ENCODE measurements at regions not wholly inside any gene's neighbourhood (a gene's known extent, or its start where the extent isn't known, plus 50 kb on each side); places are given as distances from the start of the nearest gene placed in this dataset.

- Histone ChIP-seq H3K4me3 (no peak overlapping the region), H3K27me3 (no peaks in the 10 kb centered on the region), H3K4me2 (no peak overlapping the region), H3K9me2 (replicated peaks; ENCODE audit: insufficient read depth) (no peaks in the 10 kb centered on the region), H3K4me1 (ENCODE audit: insufficient read depth) (peaks cover 6% of the 10 kb centered on the region), H3K79me2 (no peaks in the 10 kb centered on the region), H3K27ac (no peak overlapping the region), H4K20me1 (ENCODE audit: insufficient read depth, poor library complexity, severe bottlenecking) (no peaks in the 10 kb centered on the region), H2AFZ (no peak overlapping the region), H3K9me3 (ENCODE audit: low read depth) (no peaks in the 10 kb centered on the region), H3K36me3 (replicated peaks; ENCODE audit: insufficient read depth, low read depth) (no peaks in the 10 kb centered on the region)
- no peak for TF ChIP-seq EZH2 (IDR thresholded peaks at IDR 0.05; ENCODE audit: borderline replicate concordance)
- DNase-seq (ENCODE audit: low spot score) = no peak
- 81% methylated on average over 2 of the region's 2 CpGs for WGBS (ENCODE audit: low lambda C conversion rate, missing lambda C conversion rate)
Measured at GRCh38 chr2:221323513-221323912, 248.6 kb downstream of the EPHA4 start.

GRCh38 chr2:221330436-221330835, 241.7 kb downstream of the EPHA4 start:
- H4K20me1 ChIP-seq (ENCODE audit: insufficient read depth, poor library complexity, severe bottlenecking) = no peaks in the 10 kb centered on the region
- no peaks in the 10 kb centered on the region for H3K4me1 ChIP-seq (ENCODE audit: insufficient read depth)
- no peak overlapping the region for H3K27ac ChIP-seq
- H3K4me3 ChIP-seq = no peak overlapping the region
- no peaks in the 10 kb centered on the region for H3K27me3 ChIP-seq
- H2AFZ ChIP-seq = no peak overlapping the region
- no peaks in the 10 kb centered on the region for H3K9me2 ChIP-seq (replicated peaks; ENCODE audit: insufficient read depth)
- no peak for TF ChIP-seq EZH2 (IDR thresholded peaks at IDR 0.05; ENCODE audit: borderline replicate concordance)
- no peak for TF ChIP-seq EZH2phosphoT487 (IDR thresholded peaks at IDR 0.05; ENCODE audit: low read depth, severe bottlenecking, unreplicated experiment)
- TF ChIP-seq CTCF (IDR thresholded peaks at IDR 0.05; ENCODE audit: poor library complexity) = no peak
- H3K9me3 ChIP-seq (ENCODE audit: low read depth) = no peaks in the 10 kb centered on the region
- no peaks in the 10 kb centered on the region for H3K36me3 ChIP-seq (replicated peaks; ENCODE audit: insufficient read depth, low read depth)
- no peak for DNase-seq (ENCODE audit: low spot score)
- no peaks in the 10 kb centered on the region for H3K79me2 ChIP-seq
- H3K4me2 ChIP-seq = no peak overlapping the region
- 55% methylated on average over 5 of the region's 5 CpGs for whole genome bisulfite sequencing (ENCODE audit: low lambda C conversion rate, missing lambda C conversion rate)

DNA sequence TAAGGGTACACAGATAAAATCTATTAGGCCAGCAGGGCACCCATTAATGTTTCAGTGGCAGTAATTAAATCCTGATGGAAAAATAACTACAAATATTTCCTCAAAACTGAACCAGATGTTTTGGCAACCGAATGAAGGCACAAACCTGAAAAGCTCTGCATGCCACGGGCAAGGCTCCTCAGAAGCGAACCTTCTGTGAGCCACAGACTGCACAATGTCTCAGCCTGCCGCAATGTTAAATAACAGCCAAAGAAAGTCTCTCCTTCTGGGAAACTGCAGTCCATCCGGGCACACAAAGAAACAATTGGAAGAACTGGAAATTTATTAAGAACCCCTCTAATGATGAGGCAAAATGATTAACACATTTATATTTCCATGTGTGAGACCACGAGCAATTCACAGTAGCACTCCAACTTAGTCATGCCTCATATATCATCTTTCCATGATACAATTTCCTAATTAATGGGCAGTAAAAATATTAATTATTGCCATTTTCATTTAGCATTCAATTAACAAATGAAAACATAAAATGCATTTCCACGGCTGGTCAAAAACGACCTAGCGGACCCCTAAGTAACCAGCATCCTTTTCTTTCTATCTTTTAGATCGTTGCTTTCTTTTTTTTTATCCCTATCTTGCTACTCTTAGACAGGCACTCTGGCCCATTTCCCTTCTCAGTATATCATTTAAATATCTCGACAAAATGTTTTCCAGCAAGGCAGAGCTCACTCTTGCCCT, 237.5 kb downstream of the EPHA4 start:
- Histone ChIP-seq H3K79me2 (no peaks in the 10 kb centered on the region), H3K36me3 (replicated peaks; ENCODE audit: insufficient read depth, low read depth) (no peaks in the 10 kb centered on the region), H3K4me2 (no peak overlapping the region), H3K9me2 (replicated peaks; ENCODE audit: insufficient read depth) (no peaks in the 10 kb centered on the region), H4K20me1 (ENCODE audit: insufficient read depth, poor library complexity, severe bottlenecking) (no peaks in the 10 kb centered on the region), H3K27me3 (no peaks in the 10 kb centered on the region), H3K27ac (no peak overlapping the region), H2AFZ (no peak overlapping the region), H3K4me3 (no peak overlapping the region), H3K4me1 (ENCODE audit: insufficient read depth) (no peaks in the 10 kb centered on the region), H3K9me3 (ENCODE audit: low read depth) (no peaks in the 10 kb centered on the region)
- no peak for DNase-seq (ENCODE audit: low spot score)
- TF ChIP-seq EZH2 (IDR thresholded peaks at IDR 0.05; ENCODE audit: borderline replicate concordance) (no peak), CTCF (IDR thresholded peaks at IDR 0.05; ENCODE audit: poor library complexity) (no peak), EZH2phosphoT487 (IDR thresholded peaks at IDR 0.05; ENCODE audit: low read depth, severe bottlenecking, unreplicated experiment) (no peak)
- 62% methylated on average over 11 of the region's 11 CpGs for WGBS (ENCODE audit: low lambda C conversion rate, missing lambda C conversion rate)

DNA sequence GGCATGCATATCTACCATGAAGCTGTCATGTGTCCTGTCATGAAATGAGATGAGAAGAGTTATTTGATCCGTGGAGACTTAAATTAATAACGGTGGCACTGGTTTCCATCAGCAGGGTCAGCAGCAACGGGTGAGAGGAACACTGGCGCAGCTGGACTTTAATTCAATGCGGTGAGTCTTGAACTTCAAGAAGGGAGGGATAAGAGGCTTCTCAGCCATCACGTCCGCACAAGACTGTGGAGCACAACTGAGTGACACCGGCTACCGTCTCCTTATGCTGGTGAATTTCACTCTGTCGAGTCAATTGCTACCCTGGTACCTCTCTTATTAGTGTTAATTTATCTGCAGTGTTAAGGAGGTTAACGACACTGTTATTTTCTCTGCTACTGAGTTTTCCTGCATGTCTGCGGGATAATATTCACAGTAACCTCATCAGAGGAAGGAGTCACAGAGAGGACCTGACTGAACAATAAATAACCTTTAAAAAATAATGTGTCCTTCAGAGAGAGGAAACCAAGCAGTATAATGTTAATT, 236.8 kb downstream of the EPHA4 start:
- WGBS (ENCODE audit: low lambda C conversion rate, missing lambda C conversion rate) = 63% methylated on average over 12 of the region's 12 CpGs

More for the DNA sequence above, 236.8 kb downstream of the EPHA4 start:
- no peak overlapping the region for H3K4me3 ChIP-seq
- H4K20me1 ChIP-seq (ENCODE audit: insufficient read depth, poor library complexity, severe bottlenecking) = no peaks in the 10 kb centered on the region
- H3K79me2 ChIP-seq = no peaks in the 10 kb centered on the region
- no peaks in the 10 kb centered on the region for H3K36me3 ChIP-seq (replicated peaks; ENCODE audit: insufficient read depth, low read depth)
- TF ChIP-seq CTCF (IDR thresholded peaks at IDR 0.05; ENCODE audit: poor library complexity) = no peak
- TF ChIP-seq EZH2phosphoT487 (IDR thresholded peaks at IDR 0.05; ENCODE audit: low read depth, severe bottlenecking, unreplicated experiment) = no peak
- TF ChIP-seq EZH2 (IDR thresholded peaks at IDR 0.05; ENCODE audit: borderline replicate concordance) = no peak
- H2AFZ ChIP-seq = no peak overlapping the region
- no peak for DNase-seq (ENCODE audit: low spot score)
- no peaks in the 10 kb centered on the region for H3K27me3 ChIP-seq
- H3K9me3 ChIP-seq (ENCODE audit: low read depth) = no peaks in the 10 kb centered on the region
- no peaks in the 10 kb centered on the region for H3K9me2 ChIP-seq (replicated peaks; ENCODE audit: insufficient read depth)
- no peak overlapping the region for H3K27ac ChIP-seq
- H3K4me1 ChIP-seq (ENCODE audit: insufficient read depth) = no peaks in the 10 kb centered on the region
- H3K4me2 ChIP-seq = no peak overlapping the region

Measured in hepatocyte (in vitro differentiated cells).